ENCODE measurements at regions not wholly inside any gene's neighbourhood (a gene's known extent, or its start where the extent isn't known, plus 50 kb on each side); places are given as distances from the start of the nearest gene placed in this dataset.

DNA sequence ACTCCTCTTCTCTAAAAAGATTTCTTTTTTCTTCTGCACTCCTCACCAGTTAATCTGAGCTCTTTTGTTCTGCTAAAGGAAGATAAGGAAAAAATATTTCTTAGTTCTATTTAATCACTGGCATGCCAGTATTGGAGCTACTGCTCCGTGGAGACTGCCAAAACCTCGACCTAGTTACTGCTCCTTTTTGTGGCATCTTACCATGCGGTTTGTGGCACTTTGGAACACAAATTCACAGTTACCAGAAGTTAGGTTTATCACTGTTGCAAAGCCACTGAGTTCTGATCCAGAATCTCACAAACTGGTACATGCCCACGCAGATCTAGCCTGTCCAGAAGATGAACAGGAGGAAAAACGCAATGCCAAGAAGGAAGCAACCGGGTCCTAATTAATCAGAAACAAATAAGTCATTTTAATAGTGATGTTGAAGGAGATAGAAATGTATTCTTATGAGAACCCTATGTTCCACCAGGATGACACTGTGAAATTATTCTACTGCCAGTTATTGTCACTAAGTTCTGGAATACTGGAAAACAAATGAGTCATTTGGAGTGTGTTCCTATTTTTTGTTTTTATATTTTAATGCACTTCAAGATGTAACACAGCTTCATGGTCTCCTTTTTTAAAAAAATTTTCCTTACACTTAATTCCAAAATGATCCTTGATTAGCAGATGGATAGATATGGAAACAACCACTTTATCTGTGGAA is 106.7 kb upstream of the GK2 start:
- Histone ChIP-seq H3K4me1 (ENCODE audit: insufficient read depth, poor library complexity, severe bottlenecking) (no peaks in the 10 kb centered on the region), H3K36me3 (ENCODE audit: low read depth) (no peaks in the 10 kb centered on the region), H3K4me3 (ENCODE audit: severe bottlenecking) (no peak overlapping the region), H3K27ac (ENCODE audit: poor library complexity, severe bottlenecking) (no peak overlapping the region), H3K27me3 (ENCODE audit: insufficient read depth, poor library complexity, severe bottlenecking) (peaks cover under 1% of the 10 kb centered on the region), H3K9me3 (ENCODE audit: severe bottlenecking) (no peaks in the 10 kb centered on the region)
- DNase-seq (ENCODE audit: low spot score) (no peak), ATAC-seq (ENCODE audit: low read depth) (no peak)
- TF ChIP-seq, protein P1, sequence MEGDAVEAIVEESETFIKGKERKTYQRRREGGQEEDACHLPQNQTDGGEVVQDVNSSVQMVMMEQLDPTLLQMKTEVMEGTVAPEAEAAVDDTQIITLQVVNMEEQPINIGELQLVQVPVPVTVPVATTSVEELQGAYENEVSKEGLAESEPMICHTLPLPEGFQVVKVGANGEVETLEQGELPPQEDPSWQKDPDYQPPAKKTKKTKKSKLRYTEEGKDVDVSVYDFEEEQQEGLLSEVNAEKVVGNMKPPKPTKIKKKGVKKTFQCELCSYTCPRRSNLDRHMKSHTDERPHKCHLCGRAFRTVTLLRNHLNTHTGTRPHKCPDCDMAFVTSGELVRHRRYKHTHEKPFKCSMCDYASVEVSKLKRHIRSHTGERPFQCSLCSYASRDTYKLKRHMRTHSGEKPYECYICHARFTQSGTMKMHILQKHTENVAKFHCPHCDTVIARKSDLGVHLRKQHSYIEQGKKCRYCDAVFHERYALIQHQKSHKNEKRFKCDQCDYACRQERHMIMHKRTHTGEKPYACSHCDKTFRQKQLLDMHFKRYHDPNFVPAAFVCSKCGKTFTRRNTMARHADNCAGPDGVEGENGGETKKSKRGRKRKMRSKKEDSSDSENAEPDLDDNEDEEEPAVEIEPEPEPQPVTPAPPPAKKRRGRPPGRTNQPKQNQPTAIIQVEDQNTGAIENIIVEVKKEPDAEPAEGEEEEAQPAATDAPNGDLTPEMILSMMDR (IDR thresholded peaks at IDR 0.05; ENCODE audit: poor library complexity, severe bottlenecking), result no peak

DNA sequence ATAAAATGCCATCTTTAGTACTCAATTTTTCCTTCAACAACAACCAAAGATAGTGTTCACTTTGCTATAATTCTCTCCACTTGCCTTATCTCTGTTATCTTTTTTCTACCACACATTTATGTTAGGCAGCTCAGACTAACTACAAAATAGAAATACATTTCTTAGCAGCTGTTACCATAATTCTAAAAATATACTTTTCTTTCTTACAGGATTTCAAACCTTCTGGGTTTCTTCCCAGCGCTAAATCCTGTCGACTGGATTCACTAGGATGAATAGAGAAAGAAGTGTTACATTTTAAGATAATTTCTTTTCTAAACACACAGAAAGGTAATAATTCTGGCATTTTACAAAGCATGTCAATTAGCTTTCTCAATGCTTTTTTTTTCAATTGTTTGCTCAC is 105.5 kb upstream of the GK2 start:
- Histone ChIP-seq H3K4me3 (ENCODE audit: severe bottlenecking) (no peak overlapping the region), H3K27me3 (ENCODE audit: insufficient read depth, poor library complexity, severe bottlenecking) (peaks cover 3% of the 10 kb centered on the region), H3K27ac (ENCODE audit: poor library complexity, severe bottlenecking) (no peak overlapping the region), H3K4me1 (ENCODE audit: insufficient read depth, poor library complexity, severe bottlenecking) (no peaks in the 10 kb centered on the region), H3K36me3 (ENCODE audit: low read depth) (no peaks in the 10 kb centered on the region), H3K9me3 (ENCODE audit: severe bottlenecking) (no peaks in the 10 kb centered on the region)
- DNase-seq (ENCODE audit: low spot score) (no peak), ATAC-seq (ENCODE audit: low read depth) (no peak)
- TF ChIP-seq, protein P1 (IDR thresholded peaks at IDR 0.05; ENCODE audit: poor library complexity, severe bottlenecking), result no peak

- Histone ChIP-seq H3K4me1 (ENCODE audit: insufficient read depth, poor library complexity, severe bottlenecking) (no peaks in the 10 kb centered on the region), H3K9me3 (ENCODE audit: severe bottlenecking) (no peaks in the 10 kb centered on the region), H3K36me3 (ENCODE audit: low read depth) (no peaks in the 10 kb centered on the region), H3K27me3 (ENCODE audit: insufficient read depth, poor library complexity, severe bottlenecking) (peaks cover 3% of the 10 kb centered on the region), H3K27ac (ENCODE audit: poor library complexity, severe bottlenecking) (no peak overlapping the region), H3K4me3 (ENCODE audit: severe bottlenecking) (no peak overlapping the region)
- DNase-seq (ENCODE audit: low spot score) (no peak), ATAC-seq (ENCODE audit: low read depth) (no peak)
- TF ChIP-seq, protein P1 (IDR thresholded peaks at IDR 0.05; ENCODE audit: poor library complexity, severe bottlenecking), result no peak
Measured at GRCh38 chr4:79512363-79512762, 104.3 kb upstream of the GK2 start.

DNA sequence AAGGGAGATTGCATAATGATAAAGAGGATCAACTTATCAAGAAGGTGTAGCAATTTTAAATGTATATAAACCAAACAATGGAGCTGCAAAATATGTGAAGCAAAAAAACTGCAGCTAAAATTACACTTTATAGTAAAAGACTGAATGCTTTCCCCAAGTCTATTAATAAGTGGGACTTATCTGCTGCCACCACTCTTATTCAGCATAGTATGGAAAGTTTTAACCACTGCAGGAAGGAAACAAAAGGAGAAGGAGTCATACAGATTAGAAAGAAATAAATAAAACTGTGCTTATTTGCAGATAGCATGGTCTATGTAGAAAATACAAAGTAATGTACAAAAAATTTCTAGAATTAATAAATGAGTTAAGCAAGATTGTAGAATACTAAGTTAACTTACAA is 94.1 kb upstream of the GK2 start:
- Histone ChIP-seq H3K9me3 (ENCODE audit: severe bottlenecking) (no peaks in the 10 kb centered on the region), H3K4me3 (ENCODE audit: severe bottlenecking) (no peak overlapping the region), H3K4me1 (ENCODE audit: insufficient read depth, poor library complexity, severe bottlenecking) (no peaks in the 10 kb centered on the region), H3K36me3 (ENCODE audit: low read depth) (no peaks in the 10 kb centered on the region), H3K27ac (ENCODE audit: poor library complexity, severe bottlenecking) (no peak overlapping the region), H3K27me3 (ENCODE audit: insufficient read depth, poor library complexity, severe bottlenecking) (no peaks in the 10 kb centered on the region)
- TF ChIP-seq, protein P1 (IDR thresholded peaks at IDR 0.05; ENCODE audit: poor library complexity, severe bottlenecking), result no peak
- ATAC-seq (ENCODE audit: low read depth), result no peak
- no peak for DNase-seq (ENCODE audit: low spot score)

DNA sequence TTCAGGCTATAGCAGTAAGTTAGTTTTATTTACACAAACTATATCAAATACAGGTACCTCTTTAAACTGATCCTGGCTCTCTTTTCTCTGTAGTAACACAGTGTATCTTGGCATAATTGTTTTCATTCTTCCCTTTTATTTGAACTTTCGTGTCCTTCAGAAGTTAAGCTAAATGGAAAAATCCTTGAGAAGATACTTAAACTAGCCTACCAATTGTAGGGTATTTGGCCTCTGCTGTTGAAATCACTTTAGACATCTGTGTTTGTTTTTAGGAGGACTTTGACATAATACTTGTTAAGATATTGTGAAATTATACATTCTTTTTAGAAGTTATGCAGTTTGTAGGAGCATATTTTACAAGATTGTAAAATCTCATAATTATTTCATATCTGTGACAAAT is 90.3 kb upstream of the GK2 start:
- no peak overlapping the region for H3K4me3 ChIP-seq (ENCODE audit: severe bottlenecking)
- H3K27ac ChIP-seq (ENCODE audit: poor library complexity, severe bottlenecking), result no peak overlapping the region
- H3K9me3 ChIP-seq (ENCODE audit: severe bottlenecking), result no peaks in the 10 kb centered on the region
- ATAC-seq (ENCODE audit: low read depth) (no peak), DNase-seq (ENCODE audit: low spot score) (no peak)
- TF ChIP-seq, protein P1 (IDR thresholded peaks at IDR 0.05; ENCODE audit: poor library complexity, severe bottlenecking), result no peak
- no peaks in the 10 kb centered on the region for H3K27me3 ChIP-seq (ENCODE audit: insufficient read depth, poor library complexity, severe bottlenecking)
- H3K4me1 ChIP-seq (ENCODE audit: insufficient read depth, poor library complexity, severe bottlenecking), result no peaks in the 10 kb centered on the region
- H3K36me3 ChIP-seq (ENCODE audit: low read depth), result no peaks in the 10 kb centered on the region

All from RWPE2 (cell line).